Renal cortex interstitium (tissue), 11 donors: ENCODE measurements at regions not wholly inside any gene's neighbourhood (a gene's known extent, or its start where the extent isn't known, plus 50 kb on each side); places are given as distances from the start of the nearest gene placed in this dataset.
"Not testable (repeated sequence)": the region's sequence is repeated elsewhere in the genome, so short reads cannot be mapped to it uniquely, and the experiment has no call there.

Experiments used
- DNase-seq, 11 donors: peaks; one replicate each; pipeline ENCODE4 v3.0.0-alpha.2; 2013; ENCODE audit warnings: low read depth in 9 of 11, low spot score in 4 of 11; ENCODE audit errors: extremely low read depth in 1 of 11

DNA sequence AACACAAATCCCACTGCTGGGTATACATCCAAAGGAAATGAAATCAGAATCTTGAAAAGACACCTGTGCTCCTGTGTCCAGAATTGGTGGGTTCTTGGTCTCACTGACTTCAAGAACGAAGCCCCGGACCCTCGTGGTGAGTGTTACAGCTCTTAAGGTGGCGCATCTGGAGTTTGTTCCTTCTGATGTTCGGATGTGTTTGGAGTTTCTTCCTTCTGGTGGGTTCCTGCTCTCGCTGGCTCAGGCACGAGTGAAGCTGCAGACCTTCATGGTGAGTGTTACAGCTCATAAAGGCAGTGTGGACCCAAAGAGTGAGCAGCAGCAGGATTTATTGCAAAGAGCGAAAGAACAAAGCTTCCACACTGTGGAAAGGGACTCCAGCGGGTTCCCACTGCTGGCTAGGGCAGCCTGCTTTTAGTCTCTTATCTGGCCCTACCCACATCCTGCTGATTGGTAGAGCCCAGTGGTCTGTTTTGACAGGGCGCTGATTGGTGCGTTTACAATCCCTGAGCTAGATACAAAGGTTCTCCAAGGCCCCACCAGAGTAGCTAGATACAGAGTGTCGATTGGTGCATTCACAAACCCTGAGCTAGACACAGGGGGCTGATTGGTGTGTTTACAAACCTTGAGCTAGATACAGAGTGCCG, 80.0 kb upstream of the RGPD4 start:
- not testable (repeated sequence) for DNase-seq

DNA sequence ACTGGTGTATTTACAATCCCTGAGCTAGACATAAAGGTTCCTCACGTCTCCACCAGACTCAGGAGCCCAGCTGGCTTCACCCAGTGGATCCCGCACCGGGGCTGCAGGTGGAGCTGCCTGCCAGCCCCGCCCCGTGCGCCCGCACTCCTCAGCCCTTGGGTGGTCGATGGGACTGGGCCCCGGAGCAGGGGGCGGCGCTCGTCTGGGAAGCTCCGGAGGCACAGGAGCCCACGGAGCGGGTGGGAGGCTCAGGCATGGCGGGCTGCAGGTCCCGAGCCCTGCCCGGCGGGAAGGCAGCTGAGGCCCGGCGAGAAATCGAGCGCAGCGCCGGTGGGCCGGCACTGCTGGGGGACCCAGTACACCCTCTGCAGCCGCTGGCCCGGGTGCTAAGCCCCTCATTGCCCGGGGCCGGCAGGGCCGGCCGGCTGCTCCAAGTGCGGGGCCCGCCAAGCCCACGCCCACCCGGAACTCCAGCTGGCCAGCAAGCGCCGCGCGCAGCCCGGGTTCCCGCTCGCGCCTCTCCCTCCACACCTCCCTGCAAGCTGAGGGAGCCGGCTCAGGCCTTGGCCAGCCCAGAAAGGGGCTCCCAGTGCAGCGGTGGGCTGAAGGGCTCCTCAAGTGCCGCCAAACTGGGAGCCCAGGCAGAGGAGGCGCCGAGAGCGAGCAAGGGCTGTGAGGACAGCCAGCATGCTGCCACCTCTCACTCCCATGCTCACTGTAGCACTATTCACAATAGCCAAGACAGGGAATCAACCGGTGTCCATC, 79.3 kb upstream of the RGPD4 start:
- not testable (repeated sequence) for DNase-seq

DNA sequence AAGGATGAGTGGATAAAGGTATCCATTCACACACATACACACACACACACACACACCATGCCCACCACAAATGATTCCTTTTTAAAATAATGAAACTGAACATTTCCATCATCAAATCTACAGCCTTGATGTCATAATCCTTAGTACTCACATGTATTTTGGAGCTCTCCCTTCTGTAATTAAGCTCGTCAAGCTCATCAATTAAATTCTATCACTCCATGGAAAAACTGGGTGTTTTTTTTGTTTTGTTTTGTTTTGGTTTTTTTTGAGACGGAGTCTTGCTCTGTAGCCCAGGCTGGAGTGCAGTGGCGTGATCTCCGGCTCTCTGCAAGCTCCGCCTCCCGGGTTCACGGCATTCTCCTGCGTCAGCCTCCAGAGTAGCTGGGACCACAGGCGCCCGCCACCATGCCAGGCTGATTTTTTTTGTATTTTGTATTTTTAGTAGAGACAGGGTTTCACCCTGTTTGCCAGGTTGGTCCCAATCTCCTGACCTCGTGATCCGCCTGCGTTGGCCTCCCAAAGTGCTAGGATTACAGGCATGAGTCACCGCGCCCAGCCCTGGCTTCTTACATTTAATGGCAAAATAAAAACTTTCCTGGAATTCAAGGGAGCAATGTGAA, 78.6 kb upstream of the RGPD4 start:
- DNase-seq, result no peak

DNA sequence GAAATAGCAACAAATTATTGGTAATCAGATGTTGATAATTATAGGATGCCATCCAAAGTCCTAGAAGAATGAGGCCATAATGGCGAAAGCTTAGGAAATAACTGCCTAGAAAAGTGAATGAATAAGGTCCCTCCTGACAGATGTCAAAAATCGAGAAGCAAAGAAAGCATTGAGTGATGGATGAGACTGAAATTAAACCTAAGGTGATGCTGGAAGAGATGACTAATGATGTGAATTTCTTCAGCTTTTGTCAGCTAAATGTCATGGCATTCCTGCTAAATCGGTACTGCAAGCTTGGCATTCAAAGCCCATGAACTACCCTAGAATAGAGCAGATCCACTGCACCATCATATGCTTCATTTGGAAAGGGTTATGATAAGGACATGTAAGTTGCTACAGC, 74.8 kb upstream of the RGPD4 start:
- no peak for DNase-seq

DNA sequence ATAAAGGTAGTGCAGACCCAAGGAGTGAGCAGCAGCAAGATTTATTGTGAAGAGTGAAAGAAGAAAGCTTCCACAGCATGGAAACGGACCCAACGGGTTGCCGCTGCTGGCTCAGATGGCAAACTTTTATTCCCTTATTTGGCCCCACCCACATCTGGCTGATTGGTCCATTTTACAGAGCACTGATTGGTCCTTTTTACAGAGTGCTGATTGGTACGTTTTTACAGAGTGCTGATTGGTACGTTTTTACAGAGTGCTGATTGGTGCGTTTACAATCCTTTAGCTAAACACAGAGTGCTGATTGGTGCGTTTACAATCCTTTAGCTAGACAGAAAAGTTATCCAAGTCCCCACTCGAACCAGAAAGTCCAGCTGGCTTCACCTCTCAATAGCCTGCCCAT, 72.9 kb upstream of the RGPD4 start:
- DNase-seq, result not testable (repeated sequence)

DNA sequence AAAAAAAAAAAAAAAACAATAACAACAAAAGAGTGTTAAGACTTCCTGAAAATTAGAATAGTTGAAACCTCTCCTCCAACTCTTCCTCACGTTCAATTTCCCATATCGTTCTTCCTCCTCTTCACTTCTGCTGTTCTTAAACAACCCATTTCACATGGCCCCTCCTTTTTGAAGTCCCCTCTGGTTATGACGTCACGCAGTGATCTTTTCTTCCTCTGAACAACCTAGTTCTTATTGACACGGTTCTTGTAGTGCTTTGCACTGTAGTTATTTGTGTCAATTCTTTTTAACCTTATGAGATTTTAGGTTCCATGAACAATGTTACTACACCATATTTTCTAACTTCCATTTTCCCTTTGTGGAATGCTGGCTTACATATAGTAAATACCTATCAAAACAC, 69.5 kb upstream of the RGPD4 start:
- no peak for DNase-seq

DNA sequence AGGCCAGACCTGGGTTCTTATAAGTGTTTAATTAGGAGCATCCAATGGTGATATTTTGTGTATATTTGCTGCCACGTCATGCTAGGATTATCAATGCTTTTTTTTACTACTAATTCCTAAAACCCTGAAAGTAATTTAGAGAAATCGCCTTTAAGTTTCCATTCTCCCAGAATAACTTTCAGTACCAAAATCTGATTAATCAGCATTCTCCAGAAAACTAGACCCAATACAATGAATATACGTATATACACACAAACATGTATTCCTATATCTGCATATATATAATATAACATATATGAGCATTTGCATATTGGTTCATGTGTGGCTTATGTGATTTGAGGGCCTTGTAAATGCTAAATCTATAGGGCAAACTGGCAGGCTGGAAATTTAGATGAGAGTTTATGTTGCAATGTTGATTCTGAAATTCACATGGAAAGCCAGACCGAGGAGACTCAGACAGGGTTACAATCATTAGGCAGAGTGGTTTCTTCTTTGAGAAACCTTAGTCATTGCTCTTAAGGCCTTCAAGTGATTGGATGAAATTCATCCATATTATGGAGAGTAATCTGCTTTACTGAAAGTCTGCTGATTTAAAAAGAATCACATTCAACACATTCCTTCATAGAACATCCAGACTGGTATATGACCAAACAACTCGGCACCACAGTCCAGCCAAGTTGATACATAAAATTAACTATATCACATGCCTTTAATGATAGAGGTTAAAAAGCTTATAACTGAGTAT, 65.9 kb upstream of the RGPD4 start:
- DNase-seq, result no peak

DNA sequence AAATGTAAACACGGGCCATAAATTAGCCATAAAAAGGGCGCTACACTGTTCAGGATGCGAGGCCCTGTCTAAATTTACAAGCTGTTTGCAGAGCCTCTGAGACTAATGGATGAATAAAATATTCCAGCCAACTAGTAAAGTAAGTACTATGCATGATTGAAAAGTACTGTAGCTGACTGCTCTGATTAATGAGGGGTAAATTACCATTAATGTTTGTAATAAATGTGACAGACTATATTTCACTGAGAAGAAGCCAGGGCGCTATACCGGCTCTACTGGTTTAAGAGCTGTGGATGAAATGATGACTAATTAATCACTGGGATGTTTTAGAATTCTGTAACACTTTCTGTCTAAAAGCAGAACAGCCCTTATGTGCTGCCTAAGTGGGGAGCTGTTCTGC, 54.3 kb upstream of the RGPD4 start:
- DNase-seq, result peak in 1 of 11 donors; percentile 2

DNA sequence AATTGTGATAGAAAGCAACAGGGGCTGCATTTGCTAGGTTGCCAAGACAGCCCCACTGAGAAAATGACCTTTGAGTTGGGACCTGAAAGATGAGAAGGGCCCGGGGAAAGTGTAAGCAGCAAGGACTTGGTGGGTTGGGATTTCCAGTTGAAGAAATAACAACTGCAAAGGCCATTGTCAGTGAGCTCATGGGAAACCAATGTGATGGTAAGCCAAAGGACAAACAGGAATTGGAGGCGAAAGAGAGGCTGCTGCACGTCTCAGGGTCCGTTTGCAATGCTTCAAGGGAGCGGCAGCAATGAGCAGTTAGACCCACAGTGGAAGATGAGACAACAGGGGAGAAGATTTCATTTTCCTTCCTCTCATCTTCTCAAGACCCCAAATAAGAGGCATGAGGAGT, 51.5 kb upstream of the RGPD4 start:
- peak in 1 of 11 donors; percentile 0 for DNase-seq

DNA sequence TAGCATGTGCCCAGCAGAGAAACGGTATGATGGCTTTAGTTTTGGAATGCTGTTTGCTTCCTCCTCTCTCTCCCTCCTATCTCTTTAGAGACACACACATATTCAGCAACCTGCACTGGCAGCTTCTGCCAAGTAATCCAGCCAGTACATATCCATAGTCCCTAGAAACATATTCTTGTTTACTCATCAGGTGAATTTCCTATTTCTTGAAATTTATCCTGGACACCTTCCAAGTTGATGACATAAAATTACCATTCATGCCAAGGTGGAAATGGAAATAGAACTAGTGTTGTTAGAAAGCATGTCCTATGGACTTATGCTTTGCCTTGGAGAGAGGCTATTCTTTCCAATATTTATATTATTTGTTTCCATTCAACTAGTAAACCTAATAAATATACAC, 50.9 kb upstream of the RGPD4 start:
- DNase-seq, result no peak

DNA sequence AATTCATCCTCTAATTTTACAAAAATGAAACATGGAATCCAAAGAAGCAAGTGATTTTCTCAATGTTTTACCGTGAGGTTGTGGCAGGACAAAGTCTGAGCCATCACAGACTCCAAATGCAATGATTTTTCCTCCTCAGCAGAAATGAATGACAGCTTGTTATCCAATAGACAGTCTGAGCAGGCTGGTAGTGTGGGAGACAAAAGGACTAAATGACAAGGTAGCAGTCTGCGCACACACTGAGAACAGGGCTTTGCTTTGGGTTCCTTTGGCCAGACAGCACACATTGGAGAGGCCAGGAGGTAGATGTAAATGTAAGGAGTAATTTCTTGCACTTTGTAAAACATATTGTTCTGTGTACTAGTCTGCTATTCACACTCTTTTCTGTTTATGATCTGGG, 50.3 kb upstream of the RGPD4 start:
- no peak for DNase-seq
